ENCODE measurements at regions not wholly inside any gene's neighbourhood (a gene's known extent, or its start where the extent isn't known, plus 50 kb on each side); places are given as distances from the start of the nearest gene placed in this dataset.

- TF ChIP-seq EZH2 (IDR thresholded peaks at IDR 0.05; ENCODE audit: borderline replicate concordance, low read length), result no peak
- TF ChIP-seq CTCF (conservative IDR thresholded peaks at IDR 0.05 in 1 of 2, IDR thresholded peaks at IDR 0.05 in 1 of 2; ENCODE audit: extremely low read depth in 1 of 2, insufficient read depth in 1 of 2, low read depth in 1 of 2, low read length in 2 of 2), result no peak
Observed at GRCh38 chr13:26155568-26155967, 66.5 kb downstream of the RNF6 start.

Measured in mammary epithelial cell (primary cell).